PC-9 (cell line): ENCODE measurements at regions not wholly inside any gene's neighbourhood (a gene's known extent, or its start where the extent isn't known, plus 50 kb on each side); places are given as distances from the start of the nearest gene placed in this dataset.

ENCODE experiments used
- CTCF ChIP-seq: fragments of 200-600 bp; sonication (generic); conservative IDR thresholded peaks from 2 replicates; pipeline ENCODE4 v1.6.1; 2017; ENCODE audit warnings: mixed run types, antibody characterized with exemption, mild to moderate bottlenecking, moderate library complexity
- EZH2 ChIP-seq: fragments of 200-600 bp; sonication (generic); IDR thresholded peaks from 2 replicates; pipeline ENCODE4 v1.8.0; 2017; ENCODE audit warnings: antibody characterized with exemption, low read depth

GRCh38 chr16:13436641-13437412 is 483.1 kb upstream of the ERCC4 start:
- TF ChIP-seq CTCF = no peak
- TF ChIP-seq EZH2 = no peak
